BJ (cell line): ENCODE measurements at regions not wholly inside any gene's neighbourhood (a gene's known extent, or its start where the extent isn't known, plus 50 kb on each side); places are given as distances from the start of the nearest gene placed in this dataset.

ENCODE experiments used
- CTCF ChIA-PET: fragments of 350-600 bp; formaldehyde crosslinking; extraction: SDS; loops from one replicate; lab custom pipeline; 2021; ENCODE audit warnings: antibody characterized with exemption, inconsistent platforms; lab: Yijun Ruan, JAX
- POLR2A ChIA-PET: fragments of 300-600 bp; sonication (Branson Sonifier 250); formaldehyde crosslinking; extraction: SDS; loops from one replicate; lab custom pipeline; 2021; ENCODE audit warnings: antibody characterized with exemption; lab: Charles Lee
- DNase-seq: peaks from one replicate; pipeline ENCODE4 v3.0.0-alpha.2; 2011; ENCODE audit warnings: low read depth
- H3K27me3 ChIP-seq: 2 replicates; pipeline ENCODE4 v1.6.0; 2011; ENCODE audit warnings: low read length; ENCODE audit not compliant: control insufficient read depth, insufficient read depth
- H3K36me3 ChIP-seq: 2 replicates; pipeline ENCODE4 v1.5.1; 2011; ENCODE audit warnings: low read length; ENCODE audit not compliant: control insufficient read depth, insufficient read depth
- H3K4me3 ChIP-seq: 2 replicates; pipeline ENCODE4 v1.5.1; 2011; ENCODE audit warnings: low read depth, mild to moderate bottlenecking, control low read depth, low read length
- TF ChIP-seq, protein P1 (sequence below): IDR thresholded peaks from 2 replicates; pipeline ENCODE4 v1.5.1; 2011; ENCODE audit warnings: low read depth, mild to moderate bottlenecking, control low read depth, inconsistent platforms, low read length, moderate library complexity; ENCODE audit not compliant: insufficient read depth

GRCh38 chr14:104361101-104361591, 218.4 kb upstream of the C14orf180 start:
- ChIA-PET POLR2A (no interaction called here), CTCF (no interaction called here)
- no peak for DNase-seq
- no peaks in the 10 kb centered on the region for H3K27me3 ChIP-seq
- TF ChIP-seq, protein P1, sequence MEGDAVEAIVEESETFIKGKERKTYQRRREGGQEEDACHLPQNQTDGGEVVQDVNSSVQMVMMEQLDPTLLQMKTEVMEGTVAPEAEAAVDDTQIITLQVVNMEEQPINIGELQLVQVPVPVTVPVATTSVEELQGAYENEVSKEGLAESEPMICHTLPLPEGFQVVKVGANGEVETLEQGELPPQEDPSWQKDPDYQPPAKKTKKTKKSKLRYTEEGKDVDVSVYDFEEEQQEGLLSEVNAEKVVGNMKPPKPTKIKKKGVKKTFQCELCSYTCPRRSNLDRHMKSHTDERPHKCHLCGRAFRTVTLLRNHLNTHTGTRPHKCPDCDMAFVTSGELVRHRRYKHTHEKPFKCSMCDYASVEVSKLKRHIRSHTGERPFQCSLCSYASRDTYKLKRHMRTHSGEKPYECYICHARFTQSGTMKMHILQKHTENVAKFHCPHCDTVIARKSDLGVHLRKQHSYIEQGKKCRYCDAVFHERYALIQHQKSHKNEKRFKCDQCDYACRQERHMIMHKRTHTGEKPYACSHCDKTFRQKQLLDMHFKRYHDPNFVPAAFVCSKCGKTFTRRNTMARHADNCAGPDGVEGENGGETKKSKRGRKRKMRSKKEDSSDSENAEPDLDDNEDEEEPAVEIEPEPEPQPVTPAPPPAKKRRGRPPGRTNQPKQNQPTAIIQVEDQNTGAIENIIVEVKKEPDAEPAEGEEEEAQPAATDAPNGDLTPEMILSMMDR: no peak
- H3K4me3 ChIP-seq: no peak overlapping the region
- no peaks in the 10 kb centered on the region for H3K36me3 ChIP-seq

DNA sequence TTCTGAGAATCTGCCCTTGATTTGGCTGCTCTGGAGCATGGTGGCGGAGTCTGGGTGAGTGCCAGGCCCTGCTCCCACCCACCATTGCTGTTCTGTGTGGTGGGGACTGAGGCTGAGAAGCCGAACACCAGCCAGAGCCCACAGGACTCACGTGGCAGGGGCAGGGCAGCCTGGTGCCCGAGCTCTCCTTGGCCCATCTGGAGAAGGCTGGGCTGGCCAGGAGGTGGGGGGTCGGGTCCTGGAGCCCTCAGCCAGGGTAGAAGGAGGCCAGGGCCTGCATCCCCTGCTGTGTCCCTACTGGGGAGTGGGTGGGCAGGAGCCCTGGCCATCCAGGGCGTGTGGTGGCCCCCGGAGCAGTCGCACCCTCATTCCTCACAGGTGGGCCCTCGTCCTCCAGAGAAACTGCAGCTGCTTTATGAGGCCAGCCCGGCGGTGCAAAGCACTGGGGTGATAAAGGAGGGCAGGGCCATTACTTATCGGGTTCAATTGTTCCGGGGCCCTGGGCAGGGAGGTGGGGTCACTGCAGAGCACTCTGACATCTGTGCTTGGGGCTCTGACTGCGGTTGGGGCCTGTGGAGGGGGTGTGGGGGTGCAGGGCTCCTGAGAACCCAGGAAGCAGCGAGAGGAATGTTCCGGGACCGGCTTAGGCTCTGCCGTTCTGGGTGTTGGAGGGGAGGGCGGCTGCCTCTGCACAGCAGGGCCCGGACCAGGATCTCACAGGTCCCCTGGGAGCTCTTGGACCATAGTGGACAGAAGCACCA, 217.5 kb upstream of the C14orf180 start:
- no peaks in the 10 kb centered on the region for H3K27me3 ChIP-seq
- CTCF ChIA-PET: no interaction called here
- POLR2A ChIA-PET: no interaction called here
- no peak overlapping the region for H3K4me3 ChIP-seq
- no peak for DNase-seq
- no peaks in the 10 kb centered on the region for H3K36me3 ChIP-seq
- TF ChIP-seq, protein P1: no peak

DNA sequence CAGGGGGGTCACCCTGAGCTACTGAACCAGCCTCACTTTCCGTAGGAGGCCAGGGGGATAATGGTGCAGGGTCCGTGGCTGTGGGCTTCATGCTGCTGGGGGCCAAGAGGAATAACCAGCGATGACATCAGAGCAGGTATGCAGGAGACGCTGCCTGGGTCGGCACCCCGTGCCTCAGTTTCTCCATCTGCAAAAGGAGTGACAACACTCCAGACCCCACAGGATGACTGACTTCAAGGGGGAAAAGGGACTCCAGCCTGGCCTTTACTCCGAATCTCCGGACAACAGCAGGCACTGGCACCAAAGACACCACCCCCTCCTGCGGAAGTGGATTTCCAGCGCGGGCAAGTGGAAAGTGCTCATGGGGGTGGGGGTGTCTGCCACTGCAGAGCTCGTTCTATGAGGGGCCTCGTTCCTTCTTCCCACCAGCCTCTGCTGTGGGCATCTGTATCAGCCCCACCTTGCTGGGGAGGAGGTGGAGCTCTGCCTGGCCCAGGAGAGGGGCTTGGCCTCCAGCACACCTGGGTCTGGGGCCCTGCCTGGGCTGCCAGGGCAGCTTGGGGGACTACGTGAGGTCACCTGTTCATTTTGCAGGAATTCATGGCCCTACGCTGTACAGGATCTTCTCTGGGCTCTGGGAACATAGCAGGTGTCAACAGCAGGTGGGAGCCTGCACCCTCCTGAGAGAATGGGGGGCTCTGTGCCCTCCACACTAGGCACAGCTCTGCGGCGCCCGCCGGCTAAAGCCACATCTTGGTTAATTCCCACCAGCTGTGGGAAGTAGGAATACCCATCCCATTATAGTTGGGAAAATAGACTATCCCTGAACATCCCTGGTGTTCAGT, 216.6 kb upstream of the C14orf180 start:
- Histone ChIP-seq H3K4me3 (no peak overlapping the region), H3K36me3 (no peaks in the 10 kb centered on the region), H3K27me3 (no peaks in the 10 kb centered on the region)
- no peak for DNase-seq
- TF ChIP-seq, protein P1: no peak
- CTCF ChIA-PET: interaction anchor here (0.6 kb wide), 1 partner anchor 25 kb away, joined by 4 read pairs; no protein-coding TSS in a partner anchor
- POLR2A ChIA-PET: no interaction called here

DNA sequence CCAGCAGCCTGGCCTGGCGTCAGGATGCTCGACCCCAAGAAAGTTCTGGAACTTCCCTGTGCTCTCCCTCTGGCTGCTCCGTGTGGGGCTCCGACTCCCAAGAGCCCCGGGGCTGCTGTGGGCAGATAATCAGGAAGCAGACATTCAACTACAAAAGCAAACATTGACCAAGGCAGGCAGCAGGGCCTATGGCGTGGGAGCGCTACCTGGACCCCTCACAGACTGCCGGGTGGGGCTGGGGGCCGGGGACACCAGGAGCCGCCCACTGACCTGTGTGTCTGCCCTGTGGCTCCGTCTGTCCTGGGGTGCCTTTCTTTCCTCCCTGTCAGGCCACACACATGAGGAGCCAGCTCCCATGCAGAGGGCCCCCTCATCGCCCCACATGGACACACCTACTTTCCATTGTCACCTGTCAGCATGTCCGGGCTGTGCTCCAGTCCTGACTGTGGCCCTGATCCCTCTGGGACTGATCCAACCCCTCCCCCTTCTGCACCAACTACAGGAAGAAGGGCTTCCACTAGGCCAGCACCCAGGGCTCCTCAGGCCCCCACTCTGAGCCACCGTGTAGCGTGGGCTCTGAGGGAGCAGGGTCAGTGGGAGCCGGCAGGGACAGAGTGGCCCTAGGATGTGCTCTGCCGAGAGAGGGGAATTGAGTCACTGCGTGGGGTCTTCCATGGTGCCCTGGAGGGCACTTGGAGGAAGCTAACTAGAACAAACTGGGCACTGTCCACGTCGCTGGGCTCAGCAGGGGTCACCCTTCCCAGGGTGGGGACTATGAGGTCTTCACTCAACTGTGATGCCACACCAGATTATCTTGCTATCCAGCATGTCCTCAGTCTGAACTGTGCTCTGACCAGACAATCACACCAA, 215.4 kb upstream of the C14orf180 start:
- no peaks in the 10 kb centered on the region for H3K36me3 ChIP-seq
- H3K27me3 ChIP-seq: no peaks in the 10 kb centered on the region
- TF ChIP-seq, protein P1: no peak
- no peak for DNase-seq
- H3K4me3 ChIP-seq: no peak overlapping the region
- ChIA-PET CTCF (no interaction called here), POLR2A (no interaction called here)
